ENCODE measurements at regions not wholly inside any gene's neighbourhood (a gene's known extent, or its start where the extent isn't known, plus 50 kb on each side); places are given as distances from the start of the nearest gene placed in this dataset.

- no peak for TF ChIP-seq REST (IDR thresholded peaks at IDR 0.05; ENCODE audit: low read depth)
- 0 out of 6 replicates have a peak, but pooled peaks of 1 of the 3 experiments have one; percentile 8 for TF ChIP-seq CTCF (IDR thresholded peaks at IDR 0.05 in 2 of 3, conservative IDR thresholded peaks at IDR 0.05 in 1 of 3; ENCODE audit: borderline replicate concordance in 1 of 3, insufficient read depth in 1 of 3, low read depth in 2 of 3, low read length in 2 of 3)
- no peak for TF ChIP-seq ZNF274 (IDR thresholded peaks at IDR 0.05; ENCODE audit: low read depth, low read length)
- no peak for TF ChIP-seq POLR2A (IDR thresholded peaks at IDR 0.05; ENCODE audit: borderline replicate concordance, extremely low read depth, insufficient read depth, insufficient read length)
- no peak for TF ChIP-seq SP1 (IDR thresholded peaks at IDR 0.05; ENCODE audit: low read depth)
- TF ChIP-seq EZH2 (IDR thresholded peaks at IDR 0.05), result no peak
- TF ChIP-seq ZFX (IDR thresholded peaks at IDR 0.05), result no peak
- no peak for TF ChIP-seq EGR1 (IDR thresholded peaks at IDR 0.05; ENCODE audit: low read depth)
- no peak for TF ChIP-seq POLR2AphosphoS5 (IDR thresholded peaks at IDR 0.05; ENCODE audit: low read depth, low read length)
- TF ChIP-seq MAX (IDR thresholded peaks at IDR 0.05), result no peak
- no peak for TF ChIP-seq YY1 (IDR thresholded peaks at IDR 0.05; ENCODE audit: extremely low read depth, insufficient replicate concordance, low read depth, low read length)
These were observed 652.5 kb upstream of the EPHA7 start for GRCh38 chr6:94071835-94072234.

Measured in HCT116 (cell line).